ENCODE measurements at regions not wholly inside any gene's neighbourhood (a gene's known extent, or its start where the extent isn't known, plus 50 kb on each side); places are given as distances from the start of the nearest gene placed in this dataset.
"Not testable (repeated sequence)": the region's sequence is repeated elsewhere in the genome, so short reads cannot be mapped to it uniquely, and the experiment has no call there.

- Histone ChIP-seq H3K36me3 (ENCODE audit: control insufficient read depth, insufficient read depth, low read length) (no peaks in the 10 kb centered on the region), H3K4me3 (ENCODE audit: low read length) (no peak overlapping the region), H3K4me1 (ENCODE audit: control insufficient read depth, insufficient read depth, low read length) (no peaks in the 10 kb centered on the region), H3K27ac (ENCODE audit: low read length) (no peak overlapping the region), H3K27me3 (ENCODE audit: control insufficient read depth, insufficient read depth, low read length) (peaks cover 2% of the 10 kb centered on the region), H3K9me3 (replicated peaks; ENCODE audit: control insufficient read depth, low read depth, low read length) (no peaks in the 10 kb centered on the region)
- DNase-seq = no peak
- no CpG with 5 or more reads among the region's 3 CpGs for WGBS (ENCODE audit: insufficient coverage)
These were observed 102.1 kb upstream of the GPR6 start for GRCh38 chr6:109875973-109876372.

DNA sequence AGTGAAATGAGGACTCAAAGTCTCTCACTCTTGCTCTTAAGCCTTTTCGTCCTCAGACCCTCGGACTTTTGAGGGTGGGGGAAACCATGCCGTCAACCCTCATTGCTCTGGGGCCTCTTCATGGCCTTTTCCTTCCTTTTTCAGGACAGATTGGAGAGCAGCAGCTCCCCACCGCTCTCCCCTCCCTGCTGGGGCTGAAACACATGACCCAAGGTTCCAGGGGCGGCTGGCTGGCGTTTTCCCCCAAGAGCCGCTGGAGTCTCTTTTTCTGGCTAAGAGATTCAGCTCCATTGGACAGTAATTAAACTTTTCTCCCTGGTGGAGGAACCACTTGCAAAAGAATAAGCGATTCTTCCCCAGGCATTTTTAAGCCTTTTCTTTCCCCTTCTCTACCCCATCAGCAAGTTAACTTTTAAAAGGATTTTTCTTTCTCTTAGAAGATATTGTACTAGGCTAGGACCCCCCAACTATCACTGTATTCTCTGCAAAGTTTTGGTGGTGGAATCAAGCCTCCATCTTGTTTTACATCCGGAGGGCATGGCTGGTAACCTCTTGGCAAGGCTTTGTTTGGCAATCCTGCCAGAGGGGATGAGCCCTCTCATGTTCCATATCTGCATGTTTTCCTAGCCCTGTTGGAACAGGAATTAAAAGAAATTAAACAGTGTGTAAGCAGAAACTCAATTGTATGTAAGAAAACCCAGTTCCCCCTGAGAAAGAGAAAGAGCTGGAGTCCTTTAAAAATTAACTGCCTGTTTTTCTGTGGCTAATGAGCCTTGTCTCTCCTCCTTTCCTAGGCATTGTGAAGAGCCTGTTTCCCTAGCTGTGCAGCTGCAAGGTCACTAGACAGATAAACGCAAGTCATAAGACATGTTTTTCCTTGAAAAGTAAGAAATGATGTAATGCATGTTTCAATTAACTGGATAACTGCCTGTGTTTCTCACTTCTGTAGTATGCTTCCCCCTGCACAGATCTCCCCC lies 100.8 kb upstream of the GPR6 start:
- no peak overlapping the region for H3K27ac ChIP-seq (ENCODE audit: low read length)
- no peaks in the 10 kb centered on the region for H3K9me3 ChIP-seq (replicated peaks; ENCODE audit: control insufficient read depth, low read depth, low read length)

GRCh38 chr6:109878005-109878690 lies 100.0 kb upstream of the GPR6 start:
- not testable (repeated sequence) for H3K27ac ChIP-seq (ENCODE audit: low read length); H3K4me3 ChIP-seq (ENCODE audit: low read length); H3K27me3 ChIP-seq (ENCODE audit: control insufficient read depth, insufficient read depth, low read length); H3K9me3 ChIP-seq (replicated peaks; ENCODE audit: control insufficient read depth, low read depth, low read length); H3K4me1 ChIP-seq (ENCODE audit: control insufficient read depth, insufficient read depth, low read length); H3K36me3 ChIP-seq (ENCODE audit: control insufficient read depth, insufficient read depth, low read length); DNase-seq
- WGBS (ENCODE audit: insufficient coverage) = no CpG with 5 or more reads among the region's 9 CpGs

More for the DNA sequence above, 100.8 kb upstream of the GPR6 start:
- no peaks in the 10 kb centered on the region for H3K4me1 ChIP-seq (ENCODE audit: control insufficient read depth, insufficient read depth, low read length)
- no peak for DNase-seq
- H3K4me3 ChIP-seq (ENCODE audit: low read length) = no peak overlapping the region
- no peaks in the 10 kb centered on the region for H3K36me3 ChIP-seq (ENCODE audit: control insufficient read depth, insufficient read depth, low read length)
- 82% methylated on average over 7 of the region's 10 CpGs for WGBS (ENCODE audit: insufficient coverage)
- peaks cover 2% of the 10 kb centered on the region for H3K27me3 ChIP-seq (ENCODE audit: control insufficient read depth, insufficient read depth, low read length)

DNA sequence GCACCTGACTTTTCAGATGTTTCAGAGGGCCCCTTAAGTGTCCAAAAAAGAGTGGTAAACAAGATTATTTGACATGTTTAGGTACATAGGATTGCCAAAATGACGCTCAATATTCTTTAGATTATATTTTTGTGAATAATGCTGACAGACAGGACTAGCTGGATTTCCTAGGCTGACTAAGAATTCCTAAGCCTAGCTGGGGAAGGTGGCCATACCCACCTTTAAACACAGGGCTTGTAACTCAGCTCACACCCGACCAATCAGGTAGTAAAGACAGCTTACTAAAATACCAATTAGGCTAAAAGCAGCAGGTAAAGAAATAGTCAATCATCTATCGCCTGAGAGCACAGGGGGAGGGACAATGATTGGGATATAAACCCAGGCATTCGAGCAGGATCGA lies 99.0 kb upstream of the GPR6 start:
- not testable (repeated sequence) for H3K9me3 ChIP-seq (replicated peaks; ENCODE audit: control insufficient read depth, low read depth, low read length); DNase-seq; H3K27ac ChIP-seq (ENCODE audit: low read length); H3K4me3 ChIP-seq (ENCODE audit: low read length); H3K4me1 ChIP-seq (ENCODE audit: control insufficient read depth, insufficient read depth, low read length); H3K36me3 ChIP-seq (ENCODE audit: control insufficient read depth, insufficient read depth, low read length); H3K27me3 ChIP-seq (ENCODE audit: control insufficient read depth, insufficient read depth, low read length)
- WGBS (ENCODE audit: insufficient coverage) = 50% methylated on average over 2 of the region's 5 CpGs

DNA sequence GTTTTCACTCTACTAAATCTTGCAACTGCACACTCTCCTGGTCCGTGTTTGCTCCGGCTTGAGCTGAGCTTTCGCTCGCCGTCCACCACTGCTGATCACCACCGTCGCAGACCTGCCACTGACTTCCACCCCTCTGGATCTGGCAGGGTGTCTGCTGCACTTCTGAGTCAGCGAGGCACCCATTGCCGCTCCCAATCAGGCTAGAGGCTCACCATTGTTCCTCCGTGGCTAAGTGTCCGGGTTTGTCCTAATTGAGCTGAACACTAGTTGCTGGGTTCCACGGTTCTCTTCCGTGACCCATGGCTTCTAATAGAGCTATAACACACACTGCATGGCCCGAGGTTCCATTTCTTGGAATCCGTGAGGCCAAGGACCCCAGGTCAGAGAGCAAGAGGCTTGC lies 98.6 kb upstream of the GPR6 start:
- no peak for DNase-seq
- Histone ChIP-seq H3K27me3 (ENCODE audit: control insufficient read depth, insufficient read depth, low read length) (peaks cover 2% of the 10 kb centered on the region), H3K4me1 (ENCODE audit: control insufficient read depth, insufficient read depth, low read length) (no peaks in the 10 kb centered on the region), H3K36me3 (ENCODE audit: control insufficient read depth, insufficient read depth, low read length) (no peaks in the 10 kb centered on the region), H3K27ac (ENCODE audit: low read length) (no peak overlapping the region), H3K9me3 (replicated peaks; ENCODE audit: control insufficient read depth, low read depth, low read length) (no peaks in the 10 kb centered on the region), H3K4me3 (ENCODE audit: low read length) (no peak overlapping the region)
- 88% methylated on average over 14 of the region's 15 CpGs for WGBS (ENCODE audit: insufficient coverage)

DNA sequence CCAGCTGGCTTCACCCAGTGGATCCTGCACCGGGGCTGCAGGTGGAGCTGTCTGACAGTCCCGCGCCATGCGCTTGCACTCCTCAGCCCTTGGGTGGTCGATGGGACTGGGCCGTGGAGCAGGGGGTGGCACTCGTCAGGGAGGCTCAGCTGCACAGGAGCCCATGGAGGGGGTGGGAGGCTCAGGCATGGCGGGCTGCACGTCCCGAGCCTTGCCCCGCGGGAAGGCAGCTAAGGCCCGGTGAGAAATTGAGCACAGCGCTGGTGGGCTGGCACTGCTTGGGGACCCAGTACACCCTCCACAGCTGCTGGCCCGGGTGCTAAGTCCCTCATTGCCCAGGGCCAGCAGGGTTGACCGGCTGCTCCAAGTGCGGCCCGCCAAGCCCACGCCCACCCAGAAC lies 97.0 kb upstream of the GPR6 start:
- not testable (repeated sequence) for H3K4me3 ChIP-seq (ENCODE audit: low read length); H3K4me1 ChIP-seq (ENCODE audit: control insufficient read depth, insufficient read depth, low read length); H3K36me3 ChIP-seq (ENCODE audit: control insufficient read depth, insufficient read depth, low read length); H3K27me3 ChIP-seq (ENCODE audit: control insufficient read depth, insufficient read depth, low read length); H3K27ac ChIP-seq (ENCODE audit: low read length); DNase-seq; H3K9me3 ChIP-seq (replicated peaks; ENCODE audit: control insufficient read depth, low read depth, low read length)
- WGBS (ENCODE audit: insufficient coverage) = 86% methylated on average over 16 of the region's 19 CpGs

- no CpG with 5 or more reads among the region's 1 CpG for WGBS (ENCODE audit: insufficient coverage)
These were observed 96.1 kb upstream of the GPR6 start for GRCh38 chr6:109881953-109882490.

DNA sequence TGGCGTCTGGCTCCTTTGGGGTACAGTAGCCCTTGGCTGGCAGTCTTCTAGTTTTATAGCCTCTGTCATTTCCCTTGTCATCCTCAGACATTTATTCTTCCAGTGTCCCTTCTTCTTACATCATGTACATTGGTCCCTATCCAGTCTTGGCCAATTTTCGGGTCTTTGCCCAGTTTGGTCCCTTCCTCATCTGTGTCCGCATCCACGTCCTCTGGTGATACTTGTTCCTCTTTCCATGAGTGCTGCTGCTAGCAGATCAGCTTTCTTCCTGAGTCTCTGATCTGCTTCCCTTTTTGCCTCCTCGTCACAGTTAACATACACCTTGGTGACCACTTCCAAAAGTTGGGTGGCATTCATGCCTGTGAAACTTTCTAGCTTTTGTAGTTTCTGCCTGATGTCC lies 86.2 kb upstream of the GPR6 start:
- H3K4me1 ChIP-seq (ENCODE audit: control insufficient read depth, insufficient read depth, low read length) = no peaks in the 10 kb centered on the region
- WGBS (ENCODE audit: insufficient coverage) = 85% methylated on average over 5 of the region's 5 CpGs
- H3K9me3 ChIP-seq (replicated peaks; ENCODE audit: control insufficient read depth, low read depth, low read length) = no peaks in the 10 kb centered on the region
- H3K4me3 ChIP-seq (ENCODE audit: low read length) = no peak overlapping the region
- peak; percentile 65 for DNase-seq
- no peak overlapping the region for H3K27ac ChIP-seq (ENCODE audit: low read length)
- no peaks in the 10 kb centered on the region for H3K36me3 ChIP-seq (ENCODE audit: control insufficient read depth, insufficient read depth, low read length)
- H3K27me3 ChIP-seq (ENCODE audit: control insufficient read depth, insufficient read depth, low read length) = no peaks in the 10 kb centered on the region

More at GRCh38 chr6:109881953-109882490, 96.1 kb upstream of the GPR6 start:
- H3K36me3 ChIP-seq (ENCODE audit: control insufficient read depth, insufficient read depth, low read length); H3K9me3 ChIP-seq (replicated peaks; ENCODE audit: control insufficient read depth, low read depth, low read length); H3K4me1 ChIP-seq (ENCODE audit: control insufficient read depth, insufficient read depth, low read length); DNase-seq; H3K27ac ChIP-seq (ENCODE audit: low read length); H3K27me3 ChIP-seq (ENCODE audit: control insufficient read depth, insufficient read depth, low read length); H3K4me3 ChIP-seq (ENCODE audit: low read length): not testable (repeated sequence)

GRCh38 chr6:109892451-109893435 lies 85.4 kb upstream of the GPR6 start:
- no peaks in the 10 kb centered on the region for H3K36me3 ChIP-seq (ENCODE audit: control insufficient read depth, insufficient read depth, low read length)
- no peaks in the 10 kb centered on the region for H3K27me3 ChIP-seq (ENCODE audit: control insufficient read depth, insufficient read depth, low read length)
- H3K4me1 ChIP-seq (ENCODE audit: control insufficient read depth, insufficient read depth, low read length) = no peaks in the 10 kb centered on the region
- H3K9me3 ChIP-seq (replicated peaks; ENCODE audit: control insufficient read depth, low read depth, low read length) = no peaks in the 10 kb centered on the region
- H3K4me3 ChIP-seq (ENCODE audit: low read length) = no peak overlapping the region
- 61% methylated on average over 7 of the region's 11 CpGs for WGBS (ENCODE audit: insufficient coverage)
- no peak overlapping the region for H3K27ac ChIP-seq (ENCODE audit: low read length)
- DNase-seq = no peak
